DMS79 (cell line): ENCODE measurements at regions not wholly inside any gene's neighbourhood (a gene's known extent, or its start where the extent isn't known, plus 50 kb on each side); places are given as distances from the start of the nearest gene placed in this dataset.
A peak's percentile ranks its signal among the peaks of the same experiment; 100 is the strongest.

ENCODE experiments used
- DNase-seq: peaks from one replicate; lab custom pipeline; 2025; lab: John Stamatoyannopoulos, UW

GRCh38 chr2:162964513-162964912, 125.9 kb upstream of the KCNH7 start:
- no peak for DNase-seq

DNA sequence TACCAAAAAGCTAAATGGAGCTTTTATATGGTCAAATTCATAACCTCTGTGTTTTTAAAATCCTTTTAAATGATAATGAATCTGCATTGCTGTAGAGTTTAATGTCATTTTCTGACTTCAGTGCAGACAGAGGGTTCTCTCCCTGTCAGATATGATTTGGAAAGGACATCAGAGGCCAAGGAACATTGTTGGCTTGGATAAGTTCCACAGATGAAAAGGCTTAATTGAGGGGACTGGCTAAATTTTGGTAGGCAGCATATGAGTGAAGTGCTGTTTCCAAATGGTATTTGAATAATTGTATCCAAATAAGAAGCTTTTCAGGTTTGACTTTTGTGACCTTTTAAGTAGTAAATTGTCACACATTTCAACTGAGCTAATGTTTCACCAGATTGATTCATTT, 124.6 kb upstream of the KCNH7 start:
- DNase-seq, result no peak

DNA sequence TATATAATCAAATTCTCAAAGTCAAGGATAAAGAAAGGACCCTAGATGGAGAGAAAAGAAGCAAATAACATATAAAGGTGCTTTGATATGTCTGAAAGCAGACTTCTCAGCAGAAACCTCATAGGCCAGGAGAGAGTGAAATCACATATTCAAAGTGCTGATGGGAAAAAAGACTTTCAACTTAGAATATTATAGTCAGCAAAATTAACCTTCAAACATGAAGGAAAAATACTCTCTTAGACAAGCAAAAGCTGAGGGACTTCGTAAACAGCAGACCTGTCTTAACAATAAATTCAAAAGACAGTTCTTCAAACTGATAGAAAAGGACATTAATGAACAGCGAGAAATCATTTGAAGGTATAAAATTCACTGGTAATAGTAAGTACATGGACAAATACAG, 107.2 kb upstream of the KCNH7 start:
- no peak for DNase-seq

DNA sequence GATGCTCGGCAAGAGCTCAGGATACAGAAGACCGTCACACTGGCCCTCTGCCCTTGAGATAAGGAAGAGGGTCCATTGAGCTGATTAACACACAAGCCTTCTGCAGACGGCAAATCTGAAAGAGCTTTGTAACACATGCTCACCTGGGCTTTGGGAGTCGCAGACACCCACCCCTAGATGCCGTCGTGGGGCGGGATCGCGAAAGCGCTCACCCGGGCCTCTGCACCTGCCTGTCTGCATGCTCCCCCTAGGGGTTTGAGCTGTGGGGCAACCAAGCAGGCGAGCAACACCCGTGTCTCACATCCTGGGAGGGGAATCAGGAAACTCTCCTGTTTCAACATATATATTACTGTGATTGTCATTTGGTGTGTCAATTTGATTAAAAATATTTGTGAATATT, 99.8 kb upstream of the KCNH7 start:
- no peak for DNase-seq

DNA sequence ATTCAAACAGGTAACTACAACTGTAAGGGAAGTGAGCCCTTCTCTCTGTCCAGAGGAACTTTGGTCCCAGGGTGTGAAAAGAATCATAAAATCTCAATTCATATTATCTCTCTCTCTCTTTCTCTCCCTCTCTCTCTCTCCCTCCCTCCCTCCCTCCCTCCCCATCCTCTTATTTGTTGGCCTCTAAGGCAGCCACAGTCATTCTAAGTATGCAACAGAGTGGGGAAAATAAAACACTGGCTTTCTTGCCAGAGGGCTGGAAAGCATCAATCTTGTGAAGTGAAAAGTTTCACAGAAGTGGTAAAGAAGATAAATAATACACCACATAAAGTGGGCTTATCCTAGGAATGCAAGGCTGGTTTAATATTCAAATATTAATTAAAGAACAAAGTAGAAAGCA, 95.6 kb upstream of the KCNH7 start:
- DNase-seq, result no peak

- no peak for DNase-seq
Observed at GRCh38 chr2:162932416-162932815, 93.8 kb upstream of the KCNH7 start.

DNA sequence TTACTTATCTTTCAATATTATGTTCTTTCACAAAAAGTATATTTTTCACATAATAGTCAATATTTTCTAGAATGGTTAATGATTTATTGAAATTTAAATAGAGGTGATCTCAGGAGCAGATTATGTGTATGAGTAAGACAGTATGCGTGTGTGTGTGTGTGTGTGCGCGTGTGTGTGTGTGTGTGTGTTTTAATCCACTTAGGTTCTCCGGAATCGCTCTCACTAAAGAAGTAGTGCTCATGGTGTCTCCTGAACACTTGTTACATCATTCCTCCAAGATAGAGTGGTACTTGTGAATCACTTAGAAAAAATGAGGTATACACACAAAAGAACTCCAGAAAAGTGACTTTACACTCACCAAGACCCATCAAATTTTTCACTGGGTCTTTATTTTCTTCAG, 91.0 kb upstream of the KCNH7 start:
- peak; percentile 52 for DNase-seq

- DNase-seq, result no peak
Observed at GRCh38 chr2:162928356-162928755, 89.8 kb upstream of the KCNH7 start.

- DNase-seq, result no peak
Observed at GRCh38 chr2:162926907-162927306, 88.3 kb upstream of the KCNH7 start.

- DNase-seq, result no peak
Observed at GRCh38 chr2:162926501-162926900, 87.9 kb upstream of the KCNH7 start.

DNA sequence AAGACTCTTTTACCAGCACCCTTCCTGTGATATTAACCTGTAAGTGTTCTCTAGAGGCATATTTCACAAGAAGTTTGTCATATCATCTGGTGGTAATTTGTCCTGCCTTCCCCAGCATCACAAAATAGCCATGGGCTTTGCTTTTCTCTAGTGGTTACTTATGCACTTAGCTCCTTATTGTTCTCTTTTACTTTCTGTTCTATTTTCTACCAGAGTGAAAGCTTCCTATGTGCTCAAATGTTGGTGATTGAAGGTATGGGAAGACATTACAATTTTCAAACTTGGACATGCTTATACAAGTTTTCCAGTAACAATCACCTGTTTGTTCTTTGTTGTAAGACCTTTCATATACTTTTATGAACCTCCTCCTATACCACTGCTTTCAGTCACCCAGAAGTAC, 87.0 kb upstream of the KCNH7 start:
- DNase-seq, result no peak

DNA sequence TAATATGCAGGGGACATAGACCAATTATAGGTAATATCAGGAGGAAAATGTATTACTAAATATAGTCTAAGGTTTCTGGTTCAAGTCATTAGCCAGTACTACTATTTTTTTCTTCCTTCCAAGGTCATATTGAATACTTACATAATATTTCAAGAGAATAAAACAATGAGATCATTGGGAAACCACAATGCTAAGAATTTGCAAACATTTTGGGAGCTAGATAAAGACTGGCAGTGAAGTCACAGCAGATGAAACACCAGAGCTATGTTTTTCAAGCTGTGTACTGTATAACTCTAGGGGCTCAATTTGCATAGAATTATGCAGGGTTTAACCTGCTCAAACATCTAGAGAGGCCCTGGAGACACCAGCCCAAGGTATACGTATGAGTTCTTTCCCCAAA, 80.5 kb upstream of the KCNH7 start:
- no peak for DNase-seq

- no peak for DNase-seq
Observed at GRCh38 chr2:162917626-162918025, 79.1 kb upstream of the KCNH7 start.

DNA sequence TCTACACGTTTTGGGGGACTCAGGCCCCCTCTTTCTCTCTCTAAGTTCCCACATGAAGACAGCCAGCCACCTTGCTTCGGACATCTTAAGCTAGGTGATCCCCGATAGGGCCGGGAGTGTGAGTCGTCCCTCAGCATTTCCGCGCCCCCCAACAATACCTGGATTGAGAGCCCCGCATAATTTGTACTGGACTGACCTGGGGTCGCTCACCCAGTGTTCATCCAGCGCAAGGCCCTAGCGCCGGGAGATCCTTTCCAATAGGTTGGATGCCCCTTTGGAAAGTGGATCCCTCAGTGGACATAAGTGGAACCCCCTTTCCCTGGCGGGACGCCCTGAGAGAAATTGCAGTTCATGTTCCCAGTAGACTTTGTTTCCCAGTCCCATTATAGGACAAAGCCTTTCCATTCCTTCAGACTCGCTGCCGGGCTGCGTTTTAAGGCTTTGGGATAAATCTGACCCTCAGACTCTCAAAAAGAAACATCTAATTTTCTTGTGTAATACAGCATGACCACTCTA, 77.8 kb upstream of the KCNH7 start:
- no peak for DNase-seq

DNA sequence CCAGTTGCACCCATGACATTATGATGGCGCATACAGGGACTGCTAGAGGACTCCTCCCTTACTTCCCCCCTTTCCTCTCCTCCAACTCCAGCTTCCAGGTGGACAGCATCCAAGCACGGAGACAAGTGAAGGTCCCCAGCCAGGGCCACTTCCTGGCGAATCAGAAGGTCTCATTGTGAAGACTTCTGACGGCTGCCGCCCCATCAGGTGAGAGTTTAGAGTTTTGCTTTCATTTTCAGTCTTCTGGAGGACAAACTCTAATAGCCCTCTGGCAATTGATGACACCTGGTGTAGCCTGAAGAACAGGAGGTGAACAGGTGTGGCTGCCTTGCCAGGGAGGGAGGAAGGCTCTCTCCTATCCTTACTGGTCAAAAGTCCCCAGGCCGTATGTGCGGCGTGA, 77.3 kb upstream of the KCNH7 start:
- DNase-seq, result no peak

GRCh38 chr2:162914161-162914560, 75.6 kb upstream of the KCNH7 start:
- no peak for DNase-seq

- no peak for DNase-seq
Observed at GRCh38 chr2:162912787-162913186, 74.2 kb upstream of the KCNH7 start.

- no peak for DNase-seq
Observed at GRCh38 chr2:162908567-162908966, 70.0 kb upstream of the KCNH7 start.

GRCh38 chr2:162890690-162891311, 52.2 kb upstream of the KCNH7 start:
- peak; percentile 23 for DNase-seq

- DNase-seq, result peak; percentile 3
Observed at GRCh38 chr2:162888652-162889051, 50.1 kb upstream of the KCNH7 start.
